Neural progenitor cell (in vitro differentiated cells): ENCODE measurements at regions not wholly inside any gene's neighbourhood (a gene's known extent, or its start where the extent isn't known, plus 50 kb on each side); places are given as distances from the start of the nearest gene placed in this dataset.
A peak's percentile ranks its signal among the peaks of the same experiment; 100 is the strongest.

Experiments
- DNase-seq: peaks from one replicate; pipeline ENCODE4 v3.0.0-alpha.2; 2016; ENCODE audit warnings: low spot score
- H2AFZ ChIP-seq: fragments of 200-600 bp; sonication (generic); replicated peaks from 2 replicates; pipeline ENCODE4 v1.6.1; 2016; ENCODE audit warnings: antibody characterized with exemption
- H3F3A ChIP-seq: fragments of 200-600 bp; sonication (generic); 2 replicates; pipeline ENCODE4 v1.6.1; 2016; ENCODE audit warnings: antibody characterized with exemption, low read depth
- H3K27ac ChIP-seq: fragments of 200-600 bp; sonication (generic); 2 replicates; pipeline ENCODE4 v1.5.1; 2016; ENCODE audit warnings: mild to moderate bottlenecking
- H3K27me3 ChIP-seq: fragments of 200-600 bp; sonication (generic); 2 replicates; pipeline ENCODE4 v1.6.1; 2016; ENCODE audit warnings: mild to moderate bottlenecking, moderate library complexity
- H3K36me3 ChIP-seq: fragments of 200-600 bp; sonication (generic); 2 replicates; pipeline ENCODE4 v1.5.1; 2016
- H3K4me1 ChIP-seq: fragments of 200-600 bp; sonication (generic); 2 replicates; pipeline ENCODE4 v1.6.1; 2016; ENCODE audit warnings: mixed run types
- H3K4me2 ChIP-seq: fragments of 200-600 bp; sonication (generic); 2 replicates; pipeline ENCODE4 v1.6.1; 2016
- H3K4me3 ChIP-seq: fragments of 200-600 bp; sonication (generic); 2 replicates; pipeline ENCODE4 v1.5.1; 2016
- H3K79me2 ChIP-seq: fragments of 200-600 bp; sonication (generic); 2 replicates; pipeline ENCODE4 v1.6.1; 2016; ENCODE audit warnings: low read depth
- H3K9ac ChIP-seq: fragments of 200-600 bp; sonication (generic); 2 replicates; pipeline ENCODE4 v1.6.1; 2016
- H3K9me3 ChIP-seq: fragments of 200-600 bp; sonication (generic); 2 replicates; pipeline ENCODE4 v1.5.1; 2016; ENCODE audit warnings: low read depth
- H4K20me1 ChIP-seq: fragments of 200-600 bp; sonication (generic); 2 replicates; pipeline ENCODE4 v1.6.1; 2016; ENCODE audit warnings: low read depth
- H3K27ac Mint-ChIP-seq: 3 replicates; pipeline ENCODE4 v1.8.0; 2021; ENCODE audit warnings: mixed read lengths
- H3K27me3 Mint-ChIP-seq: 2 replicates; pipeline ENCODE4 v1.8.0; 2022; ENCODE audit warnings: low read depth, mild to moderate bottlenecking, inconsistent platforms, moderate library complexity, mixed read lengths; ENCODE audit not compliant: insufficient read depth
- H3K36me3 Mint-ChIP-seq: 3 replicates; pipeline ENCODE4 v1.8.0; 2021; ENCODE audit warnings: mixed read lengths
- H3K4me1 Mint-ChIP-seq: 3 replicates; pipeline ENCODE4 v1.8.0; 2021; ENCODE audit warnings: mixed read lengths
- H3K4me3 Mint-ChIP-seq: 3 replicates; pipeline ENCODE4 v1.8.0; 2021; ENCODE audit warnings: mild to moderate bottlenecking, moderate library complexity, mixed read lengths
- H3K9me3 Mint-ChIP-seq: 3 replicates; pipeline ENCODE4 v1.8.0; 2020; ENCODE audit warnings: mixed read lengths
- EZH2 ChIP-seq: fragments of 200-600 bp; sonication (generic); IDR thresholded peaks from 2 replicates; pipeline ENCODE4 v1.6.1; 2017; ENCODE audit warnings: antibody characterized with exemption, mild to moderate bottlenecking, moderate library complexity
- EZH2phosphoT487 ChIP-seq: fragments of 200-600 bp; sonication (generic); IDR thresholded peaks from 2 replicates; pipeline ENCODE4 v1.6.1; 2017; ENCODE audit warnings: antibody characterized with exemption
- TF ChIP-seq, protein P1 (sequence below): fragments of 200-600 bp; sonication (generic); IDR thresholded peaks from 2 replicates; pipeline ENCODE4 v1.5.1; 2017; ENCODE audit warnings: antibody characterized with exemption, mild to moderate bottlenecking

DNA sequence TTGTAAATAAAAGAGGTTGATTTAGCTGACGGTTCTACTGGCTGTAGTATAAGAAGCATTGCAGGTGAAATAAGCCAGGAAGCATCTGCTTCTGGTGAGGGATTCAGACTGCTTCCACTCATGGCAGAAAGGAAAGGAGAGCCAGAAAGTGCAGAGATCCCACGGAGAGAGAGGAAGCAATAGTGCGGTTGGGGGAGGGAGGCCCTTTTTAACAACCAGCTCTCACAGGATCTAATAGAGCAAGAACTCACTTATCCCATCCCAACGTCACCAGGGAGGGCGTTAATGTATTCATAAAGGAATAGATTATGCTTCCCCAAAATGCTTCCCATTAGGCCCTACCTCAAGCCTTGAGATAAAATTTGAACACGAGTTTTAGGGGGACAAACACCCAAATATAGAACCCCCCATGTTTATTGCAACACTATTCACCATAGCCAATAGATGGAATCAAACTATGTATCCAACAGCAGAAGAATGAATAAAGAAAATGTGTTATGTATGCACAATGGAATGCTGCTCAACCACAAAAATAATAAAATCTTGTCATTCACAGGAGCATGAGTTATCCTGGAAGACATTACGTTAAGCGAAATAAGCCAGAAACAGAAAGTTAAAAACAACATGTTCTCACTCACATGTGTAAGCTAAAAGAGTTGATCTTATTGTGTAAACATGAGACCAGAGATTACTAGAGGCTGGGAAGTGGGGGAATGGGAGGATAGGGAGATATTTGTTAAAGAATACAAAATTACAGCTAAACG lies 908.3 kb upstream of the ANO3 start:
- Mint-ChIP-seq H3K36me3 (no peaks in the 10 kb centered on the region), H3K4me3 (no peak overlapping the region), H3K27ac (no peak overlapping the region), H3K27me3 (no peaks in the 10 kb centered on the region), H3K4me1 (no peaks in the 10 kb centered on the region), H3K9me3 (no peaks in the 10 kb centered on the region)
- no peak for TF ChIP-seq EZH2
- no peak for TF ChIP-seq EZH2phosphoT487
- TF ChIP-seq, protein P1, sequence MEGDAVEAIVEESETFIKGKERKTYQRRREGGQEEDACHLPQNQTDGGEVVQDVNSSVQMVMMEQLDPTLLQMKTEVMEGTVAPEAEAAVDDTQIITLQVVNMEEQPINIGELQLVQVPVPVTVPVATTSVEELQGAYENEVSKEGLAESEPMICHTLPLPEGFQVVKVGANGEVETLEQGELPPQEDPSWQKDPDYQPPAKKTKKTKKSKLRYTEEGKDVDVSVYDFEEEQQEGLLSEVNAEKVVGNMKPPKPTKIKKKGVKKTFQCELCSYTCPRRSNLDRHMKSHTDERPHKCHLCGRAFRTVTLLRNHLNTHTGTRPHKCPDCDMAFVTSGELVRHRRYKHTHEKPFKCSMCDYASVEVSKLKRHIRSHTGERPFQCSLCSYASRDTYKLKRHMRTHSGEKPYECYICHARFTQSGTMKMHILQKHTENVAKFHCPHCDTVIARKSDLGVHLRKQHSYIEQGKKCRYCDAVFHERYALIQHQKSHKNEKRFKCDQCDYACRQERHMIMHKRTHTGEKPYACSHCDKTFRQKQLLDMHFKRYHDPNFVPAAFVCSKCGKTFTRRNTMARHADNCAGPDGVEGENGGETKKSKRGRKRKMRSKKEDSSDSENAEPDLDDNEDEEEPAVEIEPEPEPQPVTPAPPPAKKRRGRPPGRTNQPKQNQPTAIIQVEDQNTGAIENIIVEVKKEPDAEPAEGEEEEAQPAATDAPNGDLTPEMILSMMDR: no peak
- no peak overlapping the region for H3K27ac ChIP-seq
- no peaks in the 10 kb centered on the region for H3F3A ChIP-seq
- no peaks in the 10 kb centered on the region for H3K4me1 ChIP-seq
- DNase-seq: no peak
- no peaks in the 10 kb centered on the region for H3K27me3 ChIP-seq
- no peaks in the 10 kb centered on the region for H3K9me3 ChIP-seq
- H4K20me1 ChIP-seq: no peaks in the 10 kb centered on the region
- no peak overlapping the region for H3K4me2 ChIP-seq
- no peak overlapping the region for H3K4me3 ChIP-seq
- H3K36me3 ChIP-seq: no peaks in the 10 kb centered on the region
- H3K79me2 ChIP-seq: no peaks in the 10 kb centered on the region
- H2AFZ ChIP-seq: peak overlapping the region; percentile 93
- no peak overlapping the region for H3K9ac ChIP-seq

DNA sequence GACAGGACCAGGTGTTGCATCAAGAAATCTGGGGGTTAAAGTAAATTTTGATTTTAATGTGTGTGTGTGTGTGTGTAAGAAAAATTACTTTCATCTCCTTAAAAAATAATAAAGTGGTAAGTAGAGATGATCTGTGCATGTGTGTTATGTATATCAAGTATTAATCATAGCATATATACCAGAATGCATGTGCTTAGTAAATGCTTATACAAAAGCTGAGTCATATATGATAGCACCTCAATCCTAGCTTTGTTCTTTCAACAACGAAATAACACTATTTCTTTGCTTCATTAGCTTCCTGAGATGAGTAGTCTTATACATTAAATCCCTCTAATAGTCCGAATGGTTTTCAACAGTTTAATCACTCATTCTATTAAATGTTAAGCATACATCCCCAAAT lies 899.6 kb upstream of the ANO3 start:
- no peak for DNase-seq
- Histone ChIP-seq H2AFZ (no peak overlapping the region), H3F3A (no peaks in the 10 kb centered on the region), H3K27ac (no peak overlapping the region), H3K79me2 (no peaks in the 10 kb centered on the region), H3K4me1 (no peaks in the 10 kb centered on the region), H3K9ac (no peak overlapping the region), H3K4me3 (no peak overlapping the region), H3K36me3 (no peaks in the 10 kb centered on the region), H3K4me2 (no peak overlapping the region), H4K20me1 (no peaks in the 10 kb centered on the region), H3K9me3 (no peaks in the 10 kb centered on the region), H3K27me3 (no peaks in the 10 kb centered on the region)
- TF ChIP-seq, protein P1: no peak
- TF ChIP-seq EZH2: no peak
- TF ChIP-seq EZH2phosphoT487: no peak
- Mint-ChIP-seq H3K9me3 (no peaks in the 10 kb centered on the region), H3K4me1 (no peaks in the 10 kb centered on the region), H3K27me3 (no peaks in the 10 kb centered on the region), H3K36me3 (no peaks in the 10 kb centered on the region), H3K27ac (no peak overlapping the region), H3K4me3 (no peak overlapping the region)

DNA sequence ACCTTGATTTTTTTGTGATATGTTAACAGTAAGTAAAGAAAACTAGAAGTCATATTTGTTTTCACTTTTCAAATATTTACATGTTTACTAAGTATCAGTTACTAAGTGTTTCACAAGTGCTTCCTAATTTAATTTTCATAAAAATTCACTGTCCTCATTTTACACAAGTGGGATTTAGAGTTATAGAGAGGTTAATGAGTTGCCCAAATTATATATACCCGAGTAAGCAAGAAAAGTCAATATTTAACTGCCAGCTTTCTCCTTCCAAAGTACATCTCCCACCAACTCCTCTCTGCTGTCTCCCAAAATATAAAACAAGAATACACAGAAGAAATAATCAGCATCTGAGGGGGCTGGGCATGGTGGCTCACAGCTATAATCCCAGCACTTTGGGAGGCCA lies 896.7 kb upstream of the ANO3 start:
- H3K36me3 ChIP-seq: no peaks in the 10 kb centered on the region
- no peak overlapping the region for H3K27ac Mint-ChIP-seq
- H3K27me3 ChIP-seq: no peaks in the 10 kb centered on the region
- H3K4me3 ChIP-seq: no peak overlapping the region
- DNase-seq: no peak
- no peak overlapping the region for H3K4me2 ChIP-seq
- H3K27ac ChIP-seq: no peak overlapping the region
- no peaks in the 10 kb centered on the region for H4K20me1 ChIP-seq
- H3K4me1 ChIP-seq: no peaks in the 10 kb centered on the region
- H2AFZ ChIP-seq: no peak overlapping the region
- no peaks in the 10 kb centered on the region for H3K36me3 Mint-ChIP-seq
- no peaks in the 10 kb centered on the region for H3K4me1 Mint-ChIP-seq
- H3K79me2 ChIP-seq: no peaks in the 10 kb centered on the region
- no peaks in the 10 kb centered on the region for H3K9me3 Mint-ChIP-seq
- no peaks in the 10 kb centered on the region for H3F3A ChIP-seq
- no peak for TF ChIP-seq EZH2
- no peak for TF ChIP-seq EZH2phosphoT487
- TF ChIP-seq, protein P1: no peak
- H3K4me3 Mint-ChIP-seq: no peak overlapping the region
- no peaks in the 10 kb centered on the region for H3K9me3 ChIP-seq
- H3K9ac ChIP-seq: no peak overlapping the region
- H3K27me3 Mint-ChIP-seq: no peaks in the 10 kb centered on the region
